ENCODE measurements at regions not wholly inside any gene's neighbourhood (a gene's known extent, or its start where the extent isn't known, plus 50 kb on each side); places are given as distances from the start of the nearest gene placed in this dataset.

DNA sequence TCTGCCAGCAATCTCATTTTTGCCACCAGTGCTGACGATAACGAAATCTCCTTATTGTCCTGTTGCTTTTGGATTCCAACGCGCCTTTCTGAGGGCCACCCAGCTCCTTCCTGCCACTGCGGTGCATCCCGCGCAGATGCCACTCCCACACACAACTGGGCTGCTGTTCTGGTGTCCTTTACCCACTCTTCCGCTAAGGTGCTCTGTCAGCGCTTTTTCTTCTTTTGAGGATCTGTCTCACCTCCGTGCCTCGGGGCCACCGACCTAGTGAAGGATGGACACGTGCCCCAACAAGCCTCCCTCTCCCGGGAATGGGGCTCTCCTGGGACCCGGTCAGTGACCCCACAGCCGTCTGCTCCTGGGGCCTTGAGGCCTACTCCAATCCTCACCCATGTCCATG is 314.3 kb upstream of the COBL start:
- no peaks in the 10 kb centered on the region for H3K9me3 ChIP-seq
- no peaks in the 10 kb centered on the region for H3K36me3 ChIP-seq
- TF ChIP-seq, protein P1, sequence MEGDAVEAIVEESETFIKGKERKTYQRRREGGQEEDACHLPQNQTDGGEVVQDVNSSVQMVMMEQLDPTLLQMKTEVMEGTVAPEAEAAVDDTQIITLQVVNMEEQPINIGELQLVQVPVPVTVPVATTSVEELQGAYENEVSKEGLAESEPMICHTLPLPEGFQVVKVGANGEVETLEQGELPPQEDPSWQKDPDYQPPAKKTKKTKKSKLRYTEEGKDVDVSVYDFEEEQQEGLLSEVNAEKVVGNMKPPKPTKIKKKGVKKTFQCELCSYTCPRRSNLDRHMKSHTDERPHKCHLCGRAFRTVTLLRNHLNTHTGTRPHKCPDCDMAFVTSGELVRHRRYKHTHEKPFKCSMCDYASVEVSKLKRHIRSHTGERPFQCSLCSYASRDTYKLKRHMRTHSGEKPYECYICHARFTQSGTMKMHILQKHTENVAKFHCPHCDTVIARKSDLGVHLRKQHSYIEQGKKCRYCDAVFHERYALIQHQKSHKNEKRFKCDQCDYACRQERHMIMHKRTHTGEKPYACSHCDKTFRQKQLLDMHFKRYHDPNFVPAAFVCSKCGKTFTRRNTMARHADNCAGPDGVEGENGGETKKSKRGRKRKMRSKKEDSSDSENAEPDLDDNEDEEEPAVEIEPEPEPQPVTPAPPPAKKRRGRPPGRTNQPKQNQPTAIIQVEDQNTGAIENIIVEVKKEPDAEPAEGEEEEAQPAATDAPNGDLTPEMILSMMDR (IDR thresholded peaks at IDR 0.05) = no peak
- intact Hi-C loops (cut with DNase I) = no loop called here
- ATAC-seq (no peak), DNase-seq (no peak)
- no peak overlapping the region for H3K4me3 ChIP-seq
- H3K27me3 ChIP-seq = no peaks in the 10 kb centered on the region
- no peaks in the 10 kb centered on the region for H3K4me1 ChIP-seq
- no peak overlapping the region for H3K27ac ChIP-seq

DNA sequence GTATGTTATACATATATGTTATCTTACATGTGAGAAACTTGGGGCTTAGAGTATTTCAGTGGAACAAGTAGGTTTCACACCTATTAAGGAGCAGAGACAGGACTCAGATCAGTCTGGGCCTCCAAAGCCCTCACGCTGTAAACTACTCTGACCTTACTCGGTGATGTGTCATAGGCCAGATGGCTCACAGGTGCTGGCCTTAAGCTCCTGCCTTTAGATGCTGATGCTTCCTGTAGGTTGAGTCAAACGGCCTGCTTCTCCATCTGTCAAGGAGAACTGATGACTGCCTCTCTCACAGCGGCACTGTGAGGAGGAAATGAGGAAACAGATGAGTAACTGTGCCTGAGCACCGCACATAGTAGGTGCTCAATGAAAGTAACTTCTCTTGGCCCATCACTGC is 312.6 kb upstream of the COBL start:
- Histone ChIP-seq H3K36me3 (no peaks in the 10 kb centered on the region), H3K4me1 (no peaks in the 10 kb centered on the region), H3K27me3 (no peaks in the 10 kb centered on the region), H3K4me3 (no peak overlapping the region), H3K27ac (no peak overlapping the region), H3K9me3 (no peaks in the 10 kb centered on the region)
- TF ChIP-seq, protein P1 (IDR thresholded peaks at IDR 0.05) = no peak
- DNase-seq (no peak), ATAC-seq (no peak)
- intact Hi-C loops (cut with DNase I) = no loop called here

DNA sequence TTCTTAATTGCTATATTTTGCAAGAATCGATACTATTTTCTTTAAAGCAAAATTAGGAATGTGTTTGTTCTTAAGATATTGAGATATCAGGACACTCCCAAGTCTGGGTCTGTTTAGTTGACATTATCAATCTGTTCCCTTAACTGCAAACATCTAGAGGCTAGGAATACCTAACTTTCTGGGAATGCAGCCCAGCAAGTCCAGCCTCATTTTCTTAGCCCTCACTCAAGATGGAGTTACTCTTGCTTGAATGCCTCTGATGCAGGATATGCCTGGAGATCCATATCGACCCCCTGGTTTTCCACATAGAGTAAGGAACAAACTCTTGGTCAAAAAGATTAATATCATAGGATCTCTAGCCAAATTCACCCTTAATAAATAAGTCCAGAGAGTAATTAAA is 305.3 kb upstream of the COBL start:
- DNase-seq (no peak), ATAC-seq (no peak)
- Histone ChIP-seq H3K9me3 (no peaks in the 10 kb centered on the region), H3K36me3 (no peaks in the 10 kb centered on the region), H3K27ac (no peak overlapping the region), H3K27me3 (no peaks in the 10 kb centered on the region), H3K4me1 (no peaks in the 10 kb centered on the region), H3K4me3 (no peak overlapping the region)
- intact Hi-C loops (cut with DNase I) = no loop called here
- TF ChIP-seq, protein P1 (IDR thresholded peaks at IDR 0.05) = no peak

DNA sequence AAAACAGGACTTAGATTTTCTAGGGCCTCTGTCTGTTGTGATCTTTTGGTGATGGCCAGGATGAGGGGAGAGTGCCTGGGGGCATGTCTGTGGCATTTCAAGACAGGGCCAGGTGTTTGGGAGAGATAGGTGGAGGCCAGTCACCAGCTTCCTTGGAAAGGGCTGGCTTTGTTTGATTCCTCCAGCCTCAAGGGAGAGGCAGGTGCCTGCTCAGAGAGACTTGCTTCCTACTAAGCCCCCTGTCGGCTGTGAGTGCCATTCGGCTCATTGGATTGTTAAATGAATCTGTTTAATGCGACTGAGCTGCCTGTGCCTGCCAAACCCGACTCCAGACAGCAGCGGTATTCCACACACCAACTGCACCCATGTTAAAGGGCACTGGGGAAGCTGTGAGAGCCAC is 304.1 kb upstream of the COBL start:
- TF ChIP-seq, protein P1 (IDR thresholded peaks at IDR 0.05) = no peak
- Histone ChIP-seq H3K9me3 (no peaks in the 10 kb centered on the region), H3K36me3 (no peaks in the 10 kb centered on the region), H3K27ac (no peak overlapping the region), H3K4me3 (no peak overlapping the region), H3K4me1 (no peaks in the 10 kb centered on the region), H3K27me3 (no peaks in the 10 kb centered on the region)
- ATAC-seq = no peak
- intact Hi-C loops (cut with DNase I) = no loop called here
- no peak for DNase-seq

DNA sequence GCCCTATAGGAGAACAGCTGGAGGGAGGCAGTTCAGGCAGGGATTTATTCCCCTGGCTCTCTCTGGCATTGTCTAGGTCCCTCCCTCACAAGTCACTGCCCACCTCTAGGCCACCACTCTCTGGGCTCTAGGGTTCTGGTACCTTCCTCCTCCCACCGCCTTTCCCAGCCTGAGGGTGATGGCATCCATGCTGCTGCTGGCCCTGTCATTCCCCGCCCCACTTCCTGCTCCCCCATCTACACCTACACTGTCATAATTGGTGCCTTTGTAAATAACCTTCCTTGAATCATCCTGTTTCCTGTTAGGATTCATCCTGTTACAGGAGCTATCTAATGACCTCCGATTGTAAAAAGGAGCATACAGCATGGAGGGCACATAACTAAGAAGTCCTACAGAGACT is 303.3 kb upstream of the COBL start:
- no peak for DNase-seq
- no peak for ATAC-seq
- TF ChIP-seq, protein P1 (IDR thresholded peaks at IDR 0.05) = no peak
- intact Hi-C loops (cut with DNase I) = no loop called here
- no peaks in the 10 kb centered on the region for H3K27me3 ChIP-seq
- H3K9me3 ChIP-seq = no peaks in the 10 kb centered on the region
- peaks cover 2% of the 10 kb centered on the region for H3K4me1 ChIP-seq
- no peak overlapping the region for H3K4me3 ChIP-seq
- H3K36me3 ChIP-seq = no peaks in the 10 kb centered on the region
- no peak overlapping the region for H3K27ac ChIP-seq

DNA sequence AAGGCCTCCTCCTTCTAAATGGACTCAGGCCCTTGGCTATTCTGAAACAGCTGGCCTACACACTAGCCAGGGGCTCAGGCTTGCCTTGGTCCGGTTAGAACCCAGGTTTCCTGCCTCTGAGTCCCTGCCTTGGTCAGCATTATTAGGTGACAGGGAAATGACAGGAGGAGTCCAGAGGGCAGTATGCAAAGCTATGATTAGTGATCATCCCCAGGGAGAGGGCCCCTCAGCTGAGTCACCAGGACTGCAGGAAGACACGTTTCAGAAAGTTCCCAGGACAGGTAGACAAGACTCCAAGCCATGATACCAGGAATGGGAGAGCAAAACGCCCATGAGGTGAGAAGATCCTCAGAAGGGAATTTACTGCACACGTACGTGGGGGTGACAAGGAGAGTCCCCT is 301.1 kb upstream of the COBL start:
- Histone ChIP-seq H3K36me3 (no peaks in the 10 kb centered on the region), H3K4me1 (peaks cover 3% of the 10 kb centered on the region), H3K4me3 (no peak overlapping the region), H3K9me3 (no peaks in the 10 kb centered on the region), H3K27me3 (no peaks in the 10 kb centered on the region), H3K27ac (no peak overlapping the region)
- intact Hi-C loops (cut with DNase I) = no loop called here
- TF ChIP-seq, protein P1 (IDR thresholded peaks at IDR 0.05) = no peak
- ATAC-seq (no peak), DNase-seq (no peak)
